Stimulated activated CD4-positive, alpha-beta T cell treated with anti-CD3 and anti-CD28 coated beads, Interleukin-1b, Interleukin-23, amount 100 ng/mL, for 4 hours (primary cell): ENCODE measurements at regions not wholly inside any gene's neighbourhood (a gene's known extent, or its start where the extent isn't known, plus 50 kb on each side); places are given as distances from the start of the nearest gene placed in this dataset.
"Not testable (repeated sequence)": the region's sequence is repeated elsewhere in the genome, so short reads cannot be mapped to it uniquely, and the experiment has no call there.

ENCODE experiments used
- DNase-seq, 2 donors: peaks; one replicate each; pipeline ENCODE4 v3.0.0-alpha.2; 2020; ENCODE audit warnings: low read depth in 2 of 2

GRCh38 chr16:79897453-79898146 is 297.1 kb upstream of the MAF start:
- no peak for DNase-seq

GRCh38 chr16:79897104-79897452 is 296.5 kb upstream of the MAF start:
- DNase-seq = no peak

- DNase-seq = no peak
Measured at GRCh38 chr16:79895917-79896203, 295.3 kb upstream of the MAF start.

- DNase-seq = no peak
Measured at GRCh38 chr16:79895053-79895916, 294.7 kb upstream of the MAF start.

GRCh38 chr16:79893445-79893844 is 292.9 kb upstream of the MAF start:
- DNase-seq = no peak

GRCh38 chr16:79892278-79892677 is 291.7 kb upstream of the MAF start:
- no peak for DNase-seq

GRCh38 chr16:79891458-79891857 is 290.9 kb upstream of the MAF start:
- DNase-seq = no peak

GRCh38 chr16:79887541-79888540 is 287.3 kb upstream of the MAF start:
- no peak for DNase-seq

GRCh38 chr16:79885320-79885719 is 284.8 kb upstream of the MAF start:
- no peak for DNase-seq

- no peak for DNase-seq
Measured at GRCh38 chr16:79883494-79883893, 283.0 kb upstream of the MAF start.

- no peak for DNase-seq
Measured at GRCh38 chr16:79882340-79883005, 281.9 kb upstream of the MAF start.

- DNase-seq = not testable (repeated sequence)
Measured at GRCh38 chr16:79881107-79881506, 280.6 kb upstream of the MAF start.

GRCh38 chr16:79876332-79876730 is 275.8 kb upstream of the MAF start:
- DNase-seq = no peak

- no peak for DNase-seq
Measured at GRCh38 chr16:79874391-79874790, 273.9 kb upstream of the MAF start.

- no peak for DNase-seq
Measured at GRCh38 chr16:79873825-79874224, 273.3 kb upstream of the MAF start.

GRCh38 chr16:79871906-79872305 is 271.4 kb upstream of the MAF start:
- no peak for DNase-seq

- DNase-seq = no peak
Measured at GRCh38 chr16:79870016-79870886, 269.7 kb upstream of the MAF start.

- no peak for DNase-seq
Measured at GRCh38 chr16:79869304-79870015, 268.9 kb upstream of the MAF start.

- no peak for DNase-seq
Measured at GRCh38 chr16:79868841-79869240, 268.3 kb upstream of the MAF start.

GRCh38 chr16:79867425-79867997 is 267.0 kb upstream of the MAF start:
- no peak for DNase-seq
